NCI-H345 (cell line): ENCODE measurements at regions not wholly inside any gene's neighbourhood (a gene's known extent, or its start where the extent isn't known, plus 50 kb on each side); places are given as distances from the start of the nearest gene placed in this dataset.

ENCODE experiments used
- DNase-seq: peaks from one replicate; lab custom pipeline; 2025; lab: John Stamatoyannopoulos, UW

GRCh38 chr3:8201886-8202285, 299.7 kb upstream of the LMCD1 start:
- peak; percentile 36 for DNase-seq

- DNase-seq: no peak
Observed at GRCh38 chr3:8204331-8204730, 297.3 kb upstream of the LMCD1 start.

- no peak for DNase-seq
Observed at GRCh38 chr3:8204853-8205650, 296.6 kb upstream of the LMCD1 start.

- no peak for DNase-seq
Observed at GRCh38 chr3:8205881-8206280, 295.7 kb upstream of the LMCD1 start.

- no peak for DNase-seq
Observed at GRCh38 chr3:8206971-8207617, 294.5 kb upstream of the LMCD1 start.

GRCh38 chr3:8210882-8211341, 290.7 kb upstream of the LMCD1 start:
- no peak for DNase-seq

- DNase-seq: no peak
Observed at GRCh38 chr3:8212794-8213193, 288.8 kb upstream of the LMCD1 start.

GRCh38 chr3:8213286-8213685, 288.3 kb upstream of the LMCD1 start:
- DNase-seq: no peak

GRCh38 chr3:8215821-8216220, 285.8 kb upstream of the LMCD1 start:
- no peak for DNase-seq

GRCh38 chr3:8218353-8218940, 283.2 kb upstream of the LMCD1 start:
- DNase-seq: no peak

- DNase-seq: no peak
Observed at GRCh38 chr3:8220291-8220690, 281.3 kb upstream of the LMCD1 start.

GRCh38 chr3:8223766-8224165, 277.9 kb upstream of the LMCD1 start:
- no peak for DNase-seq

GRCh38 chr3:8224941-8225340, 276.7 kb upstream of the LMCD1 start:
- DNase-seq: no peak

GRCh38 chr3:8233938-8234337, 267.7 kb upstream of the LMCD1 start:
- DNase-seq: no peak

- DNase-seq: no peak
Observed at GRCh38 chr3:8236264-8236663, 265.4 kb upstream of the LMCD1 start.

GRCh38 chr3:8237893-8238292, 263.7 kb upstream of the LMCD1 start:
- DNase-seq: no peak

GRCh38 chr3:8238432-8238831, 263.2 kb upstream of the LMCD1 start:
- DNase-seq: no peak

- DNase-seq: no peak
Observed at GRCh38 chr3:8239095-8239494, 262.5 kb upstream of the LMCD1 start.

- DNase-seq: peak; percentile 15
Observed at GRCh38 chr3:8239718-8240695, 261.6 kb upstream of the LMCD1 start.

- DNase-seq: no peak
Observed at GRCh38 chr3:8246070-8246469, 255.6 kb upstream of the LMCD1 start.

- DNase-seq: no peak
Observed at GRCh38 chr3:8253201-8253600, 248.4 kb upstream of the LMCD1 start.

GRCh38 chr3:8254489-8254888, 247.1 kb upstream of the LMCD1 start:
- DNase-seq: no peak
